Activated T-cell treated with anti-CD3 and anti-CD28 coated beads for 48 hours (primary cell): ENCODE measurements at regions not wholly inside any gene's neighbourhood (a gene's known extent, or its start where the extent isn't known, plus 50 kb on each side); places are given as distances from the start of the nearest gene placed in this dataset.

Source experiments
- DNase-seq: peaks from one replicate; pipeline ENCODE4 v3.0.0-alpha.2; 2020; ENCODE audit warnings: low read depth

GRCh38 chr9:1683951-1684350 lies 331.2 kb upstream of the SMARCA2 start:
- no peak for DNase-seq

- DNase-seq = no peak
These were observed 316.2 kb upstream of the SMARCA2 start for GRCh38 chr9:1698991-1699390.

- no peak for DNase-seq
These were observed 314.0 kb upstream of the SMARCA2 start for GRCh38 chr9:1701113-1701512.

- no peak for DNase-seq
These were observed 312.4 kb upstream of the SMARCA2 start for GRCh38 chr9:1702701-1703100.

- DNase-seq = no peak
These were observed 307.9 kb upstream of the SMARCA2 start for GRCh38 chr9:1707291-1707690.

GRCh38 chr9:1708219-1708618 lies 306.9 kb upstream of the SMARCA2 start:
- DNase-seq = no peak

- no peak for DNase-seq
These were observed 305.8 kb upstream of the SMARCA2 start for GRCh38 chr9:1709347-1709746.

- no peak for DNase-seq
These were observed 302.2 kb upstream of the SMARCA2 start for GRCh38 chr9:1712861-1713450.

- DNase-seq = no peak
These were observed 301.3 kb upstream of the SMARCA2 start for GRCh38 chr9:1713841-1714240.

- DNase-seq = no peak
These were observed 297.3 kb upstream of the SMARCA2 start for GRCh38 chr9:1717882-1718281.

- no peak for DNase-seq
These were observed 296.3 kb upstream of the SMARCA2 start for GRCh38 chr9:1718836-1719235.

- no peak for DNase-seq
These were observed 294.0 kb upstream of the SMARCA2 start for GRCh38 chr9:1721196-1721595.

- no peak for DNase-seq
These were observed 292.7 kb upstream of the SMARCA2 start for GRCh38 chr9:1722404-1722803.

- DNase-seq = no peak
These were observed 291.6 kb upstream of the SMARCA2 start for GRCh38 chr9:1723522-1724015.

GRCh38 chr9:1726993-1727759 lies 288.0 kb upstream of the SMARCA2 start:
- no peak for DNase-seq

- DNase-seq = no peak
These were observed 285.5 kb upstream of the SMARCA2 start for GRCh38 chr9:1729631-1730030.

- DNase-seq = no peak
These were observed 282.5 kb upstream of the SMARCA2 start for GRCh38 chr9:1732670-1733069.

- DNase-seq = no peak
These were observed 276.5 kb upstream of the SMARCA2 start for GRCh38 chr9:1738511-1739100.

- no peak for DNase-seq
These were observed 271.8 kb upstream of the SMARCA2 start for GRCh38 chr9:1743121-1743960.

- DNase-seq = no peak
These were observed 269.2 kb upstream of the SMARCA2 start for GRCh38 chr9:1745980-1746379.

- no peak for DNase-seq
These were observed 267.7 kb upstream of the SMARCA2 start for GRCh38 chr9:1747417-1747967.

- no peak for DNase-seq
These were observed 266.7 kb upstream of the SMARCA2 start for GRCh38 chr9:1748407-1748806.
